DND-41 (cell line): ENCODE measurements at regions not wholly inside any gene's neighbourhood (a gene's known extent, or its start where the extent isn't known, plus 50 kb on each side); places are given as distances from the start of the nearest gene placed in this dataset.

Source experiments
- EZH2 ChIP-seq: IDR thresholded peaks from 3 replicates; pipeline ENCODE4 v1.6.1; 2012; ENCODE audit warnings: borderline replicate concordance, low read depth, mild to moderate bottlenecking, moderate library complexity, low read length, inconsistent platforms; ENCODE audit not compliant: severe bottlenecking
- TF ChIP-seq, protein P1 (sequence below): IDR thresholded peaks from 2 replicates; pipeline ENCODE4 v1.5.1; 2012; ENCODE audit warnings: borderline replicate concordance, low read length, moderate library complexity, mild to moderate bottlenecking; ENCODE audit not compliant: poor library complexity, severe bottlenecking; ENCODE audit errors: extremely low read depth

DNA sequence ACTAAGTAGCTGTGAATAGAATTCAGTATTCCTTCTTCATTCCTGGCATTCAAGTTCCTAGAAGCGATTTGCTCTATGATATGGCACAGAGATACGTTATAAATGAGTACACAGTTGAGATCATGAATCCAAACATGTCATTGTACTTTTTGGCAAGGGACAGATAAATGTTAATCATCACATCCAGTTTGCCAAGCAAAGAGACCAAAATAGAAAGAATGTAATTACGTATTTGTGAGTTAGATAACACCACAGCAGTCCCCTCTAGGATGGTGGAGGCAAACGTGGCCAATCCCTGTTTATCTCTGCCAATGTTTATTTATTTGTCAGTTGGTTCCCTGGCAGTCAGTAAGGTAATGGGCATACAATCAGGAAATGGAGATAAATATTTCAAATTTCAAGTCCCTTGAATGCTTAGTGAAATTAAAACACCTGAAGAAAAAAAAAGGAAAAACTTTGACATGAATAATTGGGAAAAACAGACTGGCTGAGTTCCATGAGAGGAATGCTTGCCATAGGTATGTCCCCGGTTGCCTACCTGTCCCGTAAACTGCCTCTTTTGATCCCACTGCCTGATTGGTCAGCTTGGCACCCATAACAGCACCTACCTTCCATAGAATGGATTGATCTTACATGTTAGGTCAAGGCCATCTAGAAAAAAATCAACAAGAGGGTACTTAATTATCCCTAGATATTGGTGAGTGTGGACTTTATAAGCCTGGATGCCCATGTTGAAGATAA, 451.1 kb upstream of the NETO1 start:
- TF ChIP-seq, protein P1, sequence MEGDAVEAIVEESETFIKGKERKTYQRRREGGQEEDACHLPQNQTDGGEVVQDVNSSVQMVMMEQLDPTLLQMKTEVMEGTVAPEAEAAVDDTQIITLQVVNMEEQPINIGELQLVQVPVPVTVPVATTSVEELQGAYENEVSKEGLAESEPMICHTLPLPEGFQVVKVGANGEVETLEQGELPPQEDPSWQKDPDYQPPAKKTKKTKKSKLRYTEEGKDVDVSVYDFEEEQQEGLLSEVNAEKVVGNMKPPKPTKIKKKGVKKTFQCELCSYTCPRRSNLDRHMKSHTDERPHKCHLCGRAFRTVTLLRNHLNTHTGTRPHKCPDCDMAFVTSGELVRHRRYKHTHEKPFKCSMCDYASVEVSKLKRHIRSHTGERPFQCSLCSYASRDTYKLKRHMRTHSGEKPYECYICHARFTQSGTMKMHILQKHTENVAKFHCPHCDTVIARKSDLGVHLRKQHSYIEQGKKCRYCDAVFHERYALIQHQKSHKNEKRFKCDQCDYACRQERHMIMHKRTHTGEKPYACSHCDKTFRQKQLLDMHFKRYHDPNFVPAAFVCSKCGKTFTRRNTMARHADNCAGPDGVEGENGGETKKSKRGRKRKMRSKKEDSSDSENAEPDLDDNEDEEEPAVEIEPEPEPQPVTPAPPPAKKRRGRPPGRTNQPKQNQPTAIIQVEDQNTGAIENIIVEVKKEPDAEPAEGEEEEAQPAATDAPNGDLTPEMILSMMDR: no peak
- no peak for TF ChIP-seq EZH2
